Adrenal gland (tissue), 9 donors: ENCODE measurements at regions not wholly inside any gene's neighbourhood (a gene's known extent, or its start where the extent isn't known, plus 50 kb on each side); places are given as distances from the start of the nearest gene placed in this dataset.
"Not testable (repeated sequence)": the region's sequence is repeated elsewhere in the genome, so short reads cannot be mapped to it uniquely, and the experiment has no call there.

Source experiments
- DNase-seq, 7 donors: peaks; one replicate each; pipeline ENCODE4 v3.0.0-alpha.2; 2019 to 2020
- H3K27ac ChIP-seq, 5 donors: fragments of 200-600 bp; sonication (generic) in 4 of 5; 1 replicate in 3 of 5; 2 replicates in 2 of 5; pipeline versions ENCODE4 v1.5.1 to v1.8.0; 2016 to 2020; ENCODE audit warnings: mild to moderate bottlenecking in 1 of 5
- H3K27me3 ChIP-seq: fragments of 200-600 bp; 2 replicates; pipeline ENCODE4 v1.8.0; 2021
- H3K36me3 ChIP-seq, 2 donors: fragments of 200-600 bp; replicated peaks in 1 of 2; 1 replicate in 1 of 2; 2 replicates in 1 of 2; pipeline versions ENCODE4 v1.5.1 to v1.8.0; 2018 to 2022
- H3K4me1 ChIP-seq, 2 donors: fragments of 200-600 bp; replicated peaks in 1 of 2; 1 replicate in 1 of 2; 2 replicates in 1 of 2; pipeline versions ENCODE4 v1.5.1 to v1.8.0; 2018 to 2021
- H3K4me3 ChIP-seq, 4 donors: fragments of 200-600 bp; sonication (generic) in 3 of 4; one replicate each; pipeline ENCODE4 v1.5.1; 2016 to 2018
- H3K9me3 ChIP-seq, 3 donors: fragments of 200-600 bp; sonication (generic) in 1 of 3; replicated peaks in 1 of 3; 1 replicate in 2 of 3; 2 replicates in 1 of 3; pipeline versions ENCODE4 v1.5.1 to v1.8.0; 2016 to 2021
- CTCF ChIP-seq, 6 experiments: fragments of 450-650 bp in 4 of 6; fragments of 200-600 bp in 2 of 6; sonication (generic) in 1 of 6; IDR thresholded peaks; 1 replicate in 5 of 6; 2 replicates in 1 of 6; pipeline versions ENCODE4 v1.5.1 to v1.8.0; 2016 to 2021; ENCODE audit warnings: antibody characterized with exemption in 6 of 6, mild to moderate bottlenecking in 2 of 6, moderate library complexity in 1 of 6
- POLR2A ChIP-seq, 2 donors: fragments of 450-650 bp; IDR thresholded peaks; one replicate each; pipeline ENCODE4 v1.6.1; 2017; ENCODE audit warnings: antibody characterized with exemption in 2 of 2, mild to moderate bottlenecking in 2 of 2, moderate library complexity in 1 of 2
- WGBS, 4 donors: extraction: QIAGEN DNeasy Blood & Tissue Kit in 2 of 4; methylation state at CpG; one replicate each; pipeline versions ENCODE4 v1.1.5 to v1.1.7; 2013 to 2017; 5-methylcytosine and 5-hydroxymethylcytosine counted together
- intact Hi-C, 2 donors: fragments of 100-400 bp; cut with DNase I; formaldehyde crosslinking; loops; one replicate each; pipeline versions ENCODE4 v1.14.1 to v1.15.0; 2022 to 2023
- donor health status: healthy with polysubstance abuse.
- donor health status: Bipolar disorder and iron deficiency.
- donor health status: DM: yes; HTN: yes; CAD: no.
- donor health status: DM: no; HTN: no; CAD: no.
- donor health status: DM: no; HTN: no; CAD: no.

- H3K36me3 ChIP-seq: no peaks in the 10 kb centered on the region
- DNase-seq: no peak
- H3K9me3 ChIP-seq: no peaks in the 10 kb centered on the region
- 27 to 30% (median 28%) methylated on average over 5 of the region's 5 CpGs for WGBS, 4 donors
- no peak overlapping the region for H3K4me3 ChIP-seq
- no peaks in the 10 kb centered on the region for H3K27me3 ChIP-seq
- intact Hi-C loops: no loop called here
- no peak overlapping the region for H3K27ac ChIP-seq
- no peaks in the 10 kb centered on the region for H3K4me1 ChIP-seq
- TF ChIP-seq POLR2A (IDR thresholded peaks at IDR 0.05): no peak
- peak; percentile 17 to 57 (median 44) for TF ChIP-seq CTCF (IDR thresholded peaks at IDR 0.05)
Observed at GRCh38 chr18:40159141-40160017, 1795.7 kb upstream of the PIK3C3 start.

DNA sequence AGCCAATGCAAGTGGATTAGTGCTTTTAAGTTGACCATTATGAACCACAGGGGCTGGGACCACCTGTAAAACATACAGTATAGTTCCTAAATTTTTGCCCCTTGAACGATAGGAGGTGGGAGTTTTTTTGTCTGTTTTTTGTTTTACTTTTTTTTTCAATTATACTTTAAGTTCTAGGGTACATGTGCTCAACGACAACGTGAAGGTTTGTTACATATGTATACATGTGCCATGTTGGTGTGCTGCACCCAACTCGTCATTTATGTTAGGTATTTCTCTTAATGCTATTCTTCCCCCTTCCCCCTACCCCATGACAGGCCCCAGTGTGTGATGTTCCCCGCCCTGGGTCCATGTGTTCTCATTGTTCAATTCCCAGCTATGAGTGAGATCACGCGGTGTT, 1797.9 kb upstream of the PIK3C3 start:
- WGBS, 4 donors: 75 to 88% (median 86%) methylated on average over 7 of the region's 7 CpGs

DNA sequence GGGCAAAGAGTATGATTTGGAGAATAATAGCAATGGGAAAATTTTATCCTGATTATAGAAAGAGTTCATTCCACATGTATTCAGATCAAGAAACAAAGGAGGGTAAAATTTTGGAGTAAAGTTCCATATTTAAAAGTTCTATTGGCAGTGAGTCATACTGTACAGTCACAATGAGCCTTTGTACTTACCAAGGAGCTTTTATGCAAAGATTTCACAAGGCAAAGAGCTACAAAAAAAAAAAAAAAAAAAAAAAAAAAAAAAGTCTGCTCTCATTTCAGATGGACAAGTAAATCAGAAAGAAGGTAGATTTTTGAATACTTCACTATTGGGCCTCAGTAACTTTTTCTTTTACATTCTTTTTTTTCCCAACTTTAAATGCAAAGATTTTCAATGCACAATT, 1802.2 kb upstream of the PIK3C3 start:
- H3K4me1 ChIP-seq: no peaks in the 10 kb centered on the region
- no peak overlapping the region for H3K27ac ChIP-seq
- H3K36me3 ChIP-seq: no peaks in the 10 kb centered on the region
- H3K4me3 ChIP-seq: no peak overlapping the region
- H3K27me3 ChIP-seq: no peaks in the 10 kb centered on the region
- no peaks in the 10 kb centered on the region for H3K9me3 ChIP-seq
- DNase-seq: no peak
- intact Hi-C loops: no loop called here
- TF ChIP-seq POLR2A (IDR thresholded peaks at IDR 0.05) (no peak), CTCF (IDR thresholded peaks at IDR 0.05) (no peak)

More for the DNA sequence above, 1797.9 kb upstream of the PIK3C3 start:
- no peak for DNase-seq
- Histone ChIP-seq H3K27me3 (no peaks in the 10 kb centered on the region), H3K9me3 (no peaks in the 10 kb centered on the region), H3K4me3 (no peak overlapping the region), H3K27ac (no peak overlapping the region), H3K4me1 (no peaks in the 10 kb centered on the region), H3K36me3 (no peaks in the 10 kb centered on the region)
- intact Hi-C loops: no loop called here
- TF ChIP-seq POLR2A (IDR thresholded peaks at IDR 0.05): no peak

DNA sequence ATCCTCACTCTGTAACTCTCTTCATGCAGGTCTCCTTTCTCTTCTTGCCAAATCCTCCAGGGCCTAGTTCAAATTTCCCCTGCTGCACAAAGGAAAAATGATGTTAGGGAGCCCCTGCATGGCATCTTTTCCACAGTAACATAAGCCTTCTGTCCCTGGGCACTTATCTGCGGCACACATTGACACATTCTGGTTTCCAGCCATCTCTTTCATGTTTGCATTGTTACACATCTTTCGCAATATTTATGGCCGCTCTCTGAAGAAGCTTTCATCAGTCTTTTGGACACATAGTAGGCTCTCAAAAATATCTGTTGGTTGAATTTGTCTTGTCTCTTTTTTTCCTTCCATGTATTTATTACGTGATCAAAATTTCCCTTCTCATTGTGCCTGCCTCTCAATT, 1806.1 kb upstream of the PIK3C3 start:
- H3K9me3 ChIP-seq: no peaks in the 10 kb centered on the region
- WGBS, 4 donors: 86 to 93% (median 87%) methylated on average over 4 of the region's 4 CpGs
- H3K27me3 ChIP-seq: no peaks in the 10 kb centered on the region
- intact Hi-C loops: no loop called here
- H3K4me1 ChIP-seq: no peaks in the 10 kb centered on the region
- H3K4me3 ChIP-seq: no peak overlapping the region
- TF ChIP-seq POLR2A (IDR thresholded peaks at IDR 0.05) (no peak), CTCF (IDR thresholded peaks at IDR 0.05) (no peak)
- DNase-seq: no peak
- H3K27ac ChIP-seq: no peak overlapping the region
- H3K36me3 ChIP-seq: no peaks in the 10 kb centered on the region

GRCh38 chr18:40133253-40133652, 1821.8 kb upstream of the PIK3C3 start:
- Histone ChIP-seq H3K4me3 (no peak overlapping the region), H3K36me3 (no peaks in the 10 kb centered on the region), H3K9me3 (no peaks in the 10 kb centered on the region), H3K4me1 (no peaks in the 10 kb centered on the region), H3K27ac (no peak overlapping the region), H3K27me3 (no peaks in the 10 kb centered on the region)
- DNase-seq: no peak
- 75 to 91% (median 85%) methylated on average over 2 of the region's 2 CpGs for WGBS, 4 donors
- no peak for TF ChIP-seq POLR2A (IDR thresholded peaks at IDR 0.05)
- no peak for TF ChIP-seq CTCF (IDR thresholded peaks at IDR 0.05)
- intact Hi-C loops: no loop called here

DNA sequence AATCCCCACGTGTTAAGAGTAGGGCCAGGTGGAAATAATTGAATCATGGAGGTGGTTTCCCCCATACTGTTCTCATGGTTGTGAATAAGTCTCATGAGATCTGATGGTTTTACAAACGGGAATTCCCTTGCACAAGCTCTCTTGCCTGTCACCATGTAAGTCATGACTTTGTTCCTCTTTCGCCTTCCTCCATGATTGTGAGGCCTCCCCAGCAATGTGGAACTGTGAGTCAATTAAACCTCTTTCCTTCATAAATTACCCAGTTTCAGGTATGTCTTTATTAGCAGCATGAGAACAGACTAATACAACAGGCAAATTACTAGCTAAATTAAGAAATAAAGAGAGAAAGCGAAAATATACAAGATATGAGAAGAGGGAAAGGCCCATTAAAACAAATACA, 1822.6 kb upstream of the PIK3C3 start:
- H3K9me3 ChIP-seq, DNase-seq, H3K4me1 ChIP-seq, H3K27me3 ChIP-seq, intact Hi-C loops, H3K4me3 ChIP-seq, H3K36me3 ChIP-seq, H3K27ac ChIP-seq: not testable (repeated sequence)
- 71 to 76% (median 72%) methylated on average over 4 of the region's 4 CpGs for WGBS, 4 donors
